GM12878 (cell line): ENCODE measurements at regions not wholly inside any gene's neighbourhood (a gene's known extent, or its start where the extent isn't known, plus 50 kb on each side); places are given as distances from the start of the nearest gene placed in this dataset.

Experiments used
- ATAC-seq: fragments of 200-7000 bp; cut with Tn5 transposase; 3 replicates; pipeline ENCODE4 v1.9.1; 2020; ENCODE audit warnings: mild to moderate bottlenecking, moderate library complexity
- BruUV-seq: library from RNA; stranded (reverse); fragments of 400-500 nt; replicated peaks from 2 replicates; lab custom pipeline; 2021; lab: Mats Ljungman, UMichigan
- CTCF ChIA-PET: fragments of 300-600 bp; sonication (Branson Sonifier 250); formaldehyde crosslinking; extraction: SDS; loops from one replicate; lab custom pipeline; 2021; ENCODE audit warnings: inconsistent platforms; lab: Yijun Ruan, JAX
- POLR2A ChIA-PET: fragments of 350-600 bp; formaldehyde crosslinking; extraction: SDS; loops from one replicate; lab custom pipeline; 2021; ENCODE audit warnings: inconsistent platforms; lab: Charles Lee
- RAD21 ChIA-PET: fragments of 300-600 bp; sonication (Branson Sonifier 250); formaldehyde crosslinking; loops from one replicate; lab custom pipeline; 2023; ENCODE audit warnings: antibody characterized with exemption; ENCODE audit not compliant: unreplicated experiment; lab: Charles Lee
- SMC1A ChIA-PET: fragments of 300-600 bp; sonication (Branson Sonifier 250); formaldehyde crosslinking; loops from one replicate; lab custom pipeline; 2023; ENCODE audit not compliant: unreplicated experiment, uncharacterized antibody; lab: Charles Lee
- DNase-seq: peaks from one replicate; pipeline ENCODE4 v3.0.0-alpha.2; 2011; ENCODE audit warnings: low read depth, low spot score
- FAIRE-seq: peaks from 3 replicates; lab custom pipeline; 2011; peaks lifted over from hg19 to GRCh38; lab: Jason Lieb, UNC
- H2AFZ ChIP-seq: 2 replicates; pipeline ENCODE4 v1.6.0; 2011; ENCODE audit warnings: low read depth, low read length, control low read depth; ENCODE audit not compliant: control insufficient read depth
- H3K27ac ChIP-seq: 2 replicates; pipeline ENCODE4 v1.5.1; 2011; ENCODE audit warnings: control low read depth; ENCODE audit not compliant: control insufficient read depth, insufficient read depth
- H3K27me3 ChIP-seq, 2 experiments: replicated peaks in 1 of 2; 2 replicates each; pipeline versions ENCODE4 v1.6.0 to v1.6.1; 2011; ENCODE audit warnings: low read length in 1 of 2; ENCODE audit not compliant: control insufficient read depth in 2 of 2, insufficient read depth in 2 of 2
- H3K36me3 ChIP-seq, 2 experiments: 2 replicates each; pipeline ENCODE4 v1.5.1; 2011; ENCODE audit warnings: low read length in 1 of 2; ENCODE audit not compliant: control insufficient read depth in 2 of 2, insufficient read depth in 2 of 2
- H3K4me1 ChIP-seq: 2 replicates; pipeline ENCODE4 v1.6.1; 2011; ENCODE audit warnings: mild to moderate bottlenecking, low read length, moderate library complexity, mixed read lengths; ENCODE audit not compliant: control insufficient read depth, insufficient read depth
- H3K4me2 ChIP-seq: 2 replicates; pipeline ENCODE4 v1.6.0; 2011; ENCODE audit warnings: control low read depth; ENCODE audit not compliant: control insufficient read depth, insufficient read depth
- H3K4me3 ChIP-seq: fragments of 200-600 bp; sonication (generic); 2 replicates; pipeline ENCODE4 v1.5.1; 2016
- H3K79me2 ChIP-seq: 2 replicates; pipeline ENCODE4 v1.6.0; 2011; ENCODE audit warnings: low read length; ENCODE audit not compliant: control insufficient read depth, insufficient read depth
- H3K9ac ChIP-seq: 2 replicates; pipeline ENCODE4 v1.8.0; 2011; ENCODE audit warnings: low read length, control low read depth, mixed read lengths; ENCODE audit not compliant: control insufficient read depth, insufficient read depth
- H3K9me3 ChIP-seq: replicated peaks from 3 replicates; pipeline ENCODE4 v1.5.1; 2011; ENCODE audit warnings: mild to moderate bottlenecking, low read length; ENCODE audit not compliant: control insufficient read depth, insufficient read depth
- H4K20me1 ChIP-seq: 2 replicates; pipeline ENCODE4 v1.6.0; 2011; ENCODE audit not compliant: control insufficient read depth, insufficient read depth
- ATF7 ChIP-seq: fragments of 450-650 bp; IDR thresholded peaks from 2 replicates; pipeline ENCODE4 v1.6.1; 2016; ENCODE audit warnings: low read depth, mild to moderate bottlenecking
- BRCA1 ChIP-seq: IDR thresholded peaks from 2 replicates; pipeline ENCODE4 v1.6.1; 2011; ENCODE audit warnings: low read depth, low read length, improper control_type of control experiment
- IKZF1 ChIP-seq: fragments of 450-650 bp; conservative IDR thresholded peaks from 2 replicates; pipeline ENCODE4 v1.6.1; 2017; ENCODE audit warnings: antibody characterized with exemption, mild to moderate bottlenecking
- MXI1 ChIP-seq: fragments of 150-350 bp; IDR thresholded peaks from 2 replicates; pipeline ENCODE4 v1.6.1; 2011; ENCODE audit warnings: low read depth, mild to moderate bottlenecking, inconsistent platforms, low read length, improper control_type of control experiment
- RB1 ChIP-seq: fragments of 450-650 bp; formaldehyde crosslinking; IDR thresholded peaks from 2 replicates; pipeline ENCODE4 v1.6.1; 2017; ENCODE audit warnings: mild to moderate bottlenecking, borderline replicate concordance
- SPI1 ChIP-seq: IDR thresholded peaks from 2 replicates; pipeline ENCODE4 v1.6.1; 2011; ENCODE audit warnings: low read depth, mild to moderate bottlenecking, low read length, moderate library complexity, borderline replicate concordance; ENCODE audit not compliant: insufficient read depth
- TCF12 ChIP-seq: IDR thresholded peaks from 2 replicates; pipeline ENCODE4 v1.6.1; 2011; ENCODE audit warnings: low read depth, mild to moderate bottlenecking, low read length
- ZBTB4 ChIP-seq: fragments of 450-650 bp; formaldehyde crosslinking; IDR thresholded peaks from 2 replicates; pipeline ENCODE4 v1.4.0; 2022; ENCODE audit warnings: mild to moderate bottlenecking, moderate library complexity
- ZNF207 ChIP-seq: fragments of 450-650 bp; IDR thresholded peaks from 2 replicates; pipeline ENCODE4 v1.6.1; 2014; ENCODE audit warnings: antibody characterized with exemption, mild to moderate bottlenecking, borderline replicate concordance
- WGBS: methylation state at CpG from one replicate; pipeline ENCODE4 v1.1.6; 2016; ENCODE audit warnings: low lambda C conversion rate; ENCODE audit not compliant: insufficient replicate concordance, insufficient coverage; ENCODE audit errors: missing lambda C conversion rate; 5-methylcytosine and 5-hydroxymethylcytosine counted together
- in situ Hi-C: fragments of 300-500 bp; cut with MboI; formaldehyde crosslinking; loops from 9 replicates; pipeline ENCODE4 v1.14.3; 2018; ENCODE audit warnings: mixed read lengths
- intact Hi-C: fragments of 100-400 bp; cut with micrococcal nuclease; formaldehyde crosslinking; loops from one replicate; pipeline ENCODE4 v1.14.2; 2022; ENCODE audit not compliant: unreplicated experiment

- no peak overlapping the region for H3K4me3 ChIP-seq
- ATAC-seq: no peak
- no peak overlapping the region for H3K4me2 ChIP-seq
- ChIA-PET SMC1A (no interaction called here), POLR2A (no interaction called here), RAD21 (no interaction called here), CTCF (interaction anchor here (1.5 kb wide), 1 partner anchor 9 kb away, joined by 4 read pairs; no protein-coding TSS in a partner anchor)
- H3K36me3 ChIP-seq: no peaks in the 10 kb centered on the region
- FAIRE-seq: no peak
- WGBS: 36% methylated on average over 4 of the region's 4 CpGs
- TF ChIP-seq ATF7: no peak
- TF ChIP-seq BRCA1: no peak
- TF ChIP-seq SPI1: no peak
- TF ChIP-seq MXI1: no peak
- TF ChIP-seq ZNF207: no peak
- no peak for TF ChIP-seq IKZF1
- TF ChIP-seq TCF12: no peak
- H2AFZ ChIP-seq: no peak overlapping the region
- H3K79me2 ChIP-seq: no peaks in the 10 kb centered on the region
- H3K9me3 ChIP-seq: no peaks in the 10 kb centered on the region
- BruUV-seq: no TSS peak
- intact Hi-C loops (no loop called here), in situ Hi-C loops (no loop called here)
- DNase-seq: no peak
- H3K27me3 ChIP-seq: no peaks in the 10 kb centered on the region
- no peak overlapping the region for H3K27ac ChIP-seq
- H3K4me1 ChIP-seq: no peaks in the 10 kb centered on the region
- no peaks in the 10 kb centered on the region for H4K20me1 ChIP-seq
- H3K9ac ChIP-seq: no peak overlapping the region
These were observed 91.4 kb downstream of the TMEM130 start for GRCh38 chr7:98778421-98778820.

- H2AFZ ChIP-seq: no peak overlapping the region
- SMC1A ChIA-PET: no interaction called here
- in situ Hi-C loops (no loop called here), intact Hi-C loops (no loop called here)
- 61% methylated on average over 22 of the region's 22 CpGs for WGBS
- no peak overlapping the region for H3K27ac ChIP-seq
- H3K4me1 ChIP-seq: no peaks in the 10 kb centered on the region
- no peaks in the 10 kb centered on the region for H3K27me3 ChIP-seq
- CTCF ChIA-PET: no interaction called here
- no TSS peak for BruUV-seq
- ATAC-seq (no peak), DNase-seq (no peak), FAIRE-seq (no peak)
- POLR2A ChIA-PET: interaction anchor here (0.6 to 0.7 kb wide), 2 partner anchors 22 to 833 kb away, joined by 3 read pairs; no protein-coding TSS in a partner anchor
- H3K4me2 ChIP-seq: no peak overlapping the region
- H4K20me1 ChIP-seq: no peaks in the 10 kb centered on the region
- no peaks in the 10 kb centered on the region for H3K79me2 ChIP-seq
- no peaks in the 10 kb centered on the region for H3K36me3 ChIP-seq
- no peak overlapping the region for H3K9ac ChIP-seq
- RAD21 ChIA-PET: interaction anchor here (0.6 kb wide), 1 partner anchor 40 kb away, joined by 3 read pairs; no protein-coding TSS in a partner anchor
- H3K4me3 ChIP-seq: no peak overlapping the region
- H3K9me3 ChIP-seq: no peaks in the 10 kb centered on the region
- TF ChIP-seq RB1: no peak
- TF ChIP-seq ZBTB4: no peak
These were observed 89.8 kb downstream of the TMEM130 start for GRCh38 chr7:98779800-98780587.
